ENCODE measurements at regions not wholly inside any gene's neighbourhood (a gene's known extent, or its start where the extent isn't known, plus 50 kb on each side); places are given as distances from the start of the nearest gene placed in this dataset.
A peak's percentile ranks its signal among the peaks of the same experiment; 100 is the strongest.

DNA sequence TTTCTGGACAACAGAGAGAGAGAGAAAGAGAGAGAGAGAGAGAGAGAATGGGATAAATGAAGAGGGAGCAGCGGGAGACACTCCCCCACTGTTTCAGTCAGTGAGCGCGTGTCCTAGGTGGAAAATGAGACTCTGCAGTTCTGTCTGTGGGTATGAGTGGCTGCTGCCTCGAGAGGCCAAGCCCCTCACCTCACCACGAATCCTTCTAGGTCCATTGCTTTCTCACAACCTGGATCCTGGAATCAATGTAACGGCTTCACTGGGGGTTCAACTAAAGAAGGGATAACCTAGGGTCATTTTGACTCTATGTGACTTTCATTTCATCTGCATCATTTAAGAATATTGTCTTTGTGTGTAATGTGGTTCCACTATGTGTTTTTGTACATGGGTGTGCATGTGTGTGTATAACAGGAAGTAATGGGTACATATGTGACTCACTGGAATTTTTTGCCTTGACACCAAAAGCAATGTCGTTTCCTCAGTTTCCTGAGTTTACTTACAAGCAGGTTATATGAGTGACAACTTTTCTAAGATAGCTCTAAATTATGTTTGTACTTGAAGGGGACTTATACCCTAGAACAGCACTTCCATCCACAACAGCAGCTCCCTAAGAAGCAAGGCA lies 221.4 kb upstream of the TRIB2 start:
- DNase-seq (ENCODE audit: low read depth): no peak

DNA sequence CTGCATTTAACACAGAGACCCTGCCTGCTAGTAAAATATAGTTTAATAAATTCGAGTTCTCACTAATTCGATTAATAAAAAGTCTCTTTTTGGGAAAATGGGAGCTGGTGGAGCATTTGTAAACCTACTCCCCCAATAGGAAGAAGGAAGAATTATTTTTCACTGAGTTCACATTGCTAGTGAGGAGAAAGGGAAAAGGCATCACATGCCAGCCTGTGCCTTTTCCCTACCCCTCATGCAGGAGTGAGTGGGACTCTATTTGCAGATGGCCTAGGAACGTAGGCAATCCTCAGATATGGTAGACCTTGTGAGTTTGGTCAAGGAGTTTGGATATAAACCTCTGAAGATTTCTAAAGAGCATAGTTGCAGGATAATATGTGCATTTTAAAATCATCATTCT lies 218.4 kb upstream of the TRIB2 start:
- no peak for DNase-seq (ENCODE audit: low read depth)

DNA sequence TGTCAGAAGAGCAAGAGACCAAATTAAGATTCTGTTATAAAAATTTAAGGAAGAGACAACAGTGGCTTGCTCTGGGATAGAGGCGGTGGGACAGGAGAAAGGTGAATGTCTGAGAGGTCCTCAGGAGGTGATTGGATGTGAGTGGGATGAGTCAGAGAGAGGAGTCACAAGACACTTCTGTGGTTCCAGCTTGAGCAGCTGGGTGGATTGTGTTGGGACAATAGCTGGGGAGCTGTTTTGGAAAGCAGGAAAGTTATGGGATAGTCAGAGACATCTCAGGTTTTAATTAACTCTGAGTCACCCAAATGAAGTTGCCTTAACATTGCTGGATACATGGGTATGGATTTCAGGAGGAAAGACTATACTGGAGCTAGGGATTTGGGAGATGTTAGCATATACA lies 218.0 kb upstream of the TRIB2 start:
- peak; percentile 81 for DNase-seq (ENCODE audit: low read depth)

DNA sequence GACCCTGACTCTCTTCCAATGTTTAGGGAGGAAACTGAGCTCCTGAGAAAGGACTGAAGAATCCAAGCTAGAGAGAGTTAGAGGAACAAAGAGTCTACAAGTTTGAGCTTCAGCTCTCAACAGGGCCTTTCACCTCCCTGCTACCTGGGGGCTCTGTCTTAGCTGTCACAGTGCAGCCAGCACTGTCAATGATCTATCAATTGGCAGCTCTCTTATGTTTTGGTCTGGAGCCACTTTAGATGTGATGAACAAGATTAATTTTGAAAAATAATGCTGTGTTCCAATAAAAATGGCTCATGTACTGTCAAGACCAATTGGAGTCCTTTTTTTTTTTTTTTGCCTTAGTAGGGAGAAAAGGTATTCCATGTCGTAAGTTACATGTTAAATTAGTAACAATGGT lies 215.8 kb upstream of the TRIB2 start:
- DNase-seq (ENCODE audit: low read depth): no peak

DNA sequence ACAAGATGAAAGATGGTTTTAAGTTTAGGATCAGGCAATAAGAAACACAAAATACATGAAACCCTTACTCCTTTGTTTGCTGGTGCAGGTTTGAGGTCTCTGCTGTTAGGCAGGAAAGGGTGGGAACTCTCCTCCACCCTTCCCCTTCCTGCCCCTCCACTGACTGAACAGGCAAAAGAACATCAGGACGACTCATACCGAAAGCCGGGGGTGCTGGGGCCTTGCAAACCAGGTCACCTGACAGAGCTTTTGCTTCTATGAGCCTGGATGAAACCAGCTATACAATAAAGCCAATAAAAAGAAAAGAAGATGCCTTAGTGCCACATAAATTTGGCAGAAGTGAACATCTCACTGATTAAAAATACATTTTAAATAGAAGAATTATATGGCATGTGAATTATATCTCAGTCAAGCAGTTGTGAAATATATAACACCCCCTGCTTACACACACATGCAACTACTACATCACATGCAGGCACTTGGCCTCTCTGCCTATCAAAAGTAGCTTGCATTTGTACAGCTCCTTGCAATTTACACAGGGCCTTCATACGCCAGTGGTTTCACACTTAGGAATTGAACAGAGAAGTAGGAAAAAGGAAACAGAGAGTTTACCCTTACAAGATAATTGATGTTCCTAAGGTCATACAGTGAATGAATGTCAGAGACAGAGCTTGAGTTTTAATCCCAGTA lies 215.1 kb upstream of the TRIB2 start:
- DNase-seq (ENCODE audit: low read depth): peak; percentile 25

DNA sequence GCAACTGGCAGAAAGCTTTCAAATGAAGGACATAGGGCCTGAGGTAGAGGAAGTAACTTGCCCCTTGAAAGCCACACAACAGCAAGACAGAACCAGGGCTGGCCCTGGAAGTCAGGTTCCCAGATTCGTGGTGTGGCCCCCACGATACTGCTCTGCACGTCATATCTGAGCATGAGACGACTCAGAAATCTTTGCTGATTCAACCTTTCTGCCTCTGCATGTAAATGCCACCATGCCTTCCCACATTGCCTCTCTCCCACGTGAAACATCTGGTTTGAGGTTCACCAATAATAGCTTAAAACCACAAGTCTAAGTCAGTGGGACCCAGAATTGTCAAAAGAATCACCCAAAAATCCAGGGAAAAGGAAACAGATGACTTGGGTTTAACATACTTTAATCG lies 214.0 kb upstream of the TRIB2 start:
- DNase-seq (ENCODE audit: low read depth): peak; percentile 59

DNA sequence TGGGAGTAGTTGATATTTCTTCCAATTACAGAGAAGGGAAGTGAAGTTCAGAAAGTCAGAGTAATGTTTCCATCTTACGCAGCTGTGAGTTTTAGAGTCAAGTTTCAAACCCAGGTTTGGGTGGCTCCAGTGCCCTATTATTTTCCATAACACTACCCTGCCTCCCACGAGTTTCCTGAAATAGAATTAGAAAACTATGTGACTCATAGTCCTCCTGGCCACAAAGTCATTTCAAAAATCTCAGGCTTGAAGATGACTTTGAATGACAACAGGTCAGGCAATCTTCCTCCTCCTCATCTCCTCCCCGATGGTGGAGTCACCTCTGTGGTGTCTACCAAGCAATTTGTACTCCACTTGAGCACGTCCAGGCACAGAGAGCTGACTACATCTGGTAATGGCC lies 212.3 kb upstream of the TRIB2 start:
- peak; percentile 87 for DNase-seq (ENCODE audit: low read depth)

DNA sequence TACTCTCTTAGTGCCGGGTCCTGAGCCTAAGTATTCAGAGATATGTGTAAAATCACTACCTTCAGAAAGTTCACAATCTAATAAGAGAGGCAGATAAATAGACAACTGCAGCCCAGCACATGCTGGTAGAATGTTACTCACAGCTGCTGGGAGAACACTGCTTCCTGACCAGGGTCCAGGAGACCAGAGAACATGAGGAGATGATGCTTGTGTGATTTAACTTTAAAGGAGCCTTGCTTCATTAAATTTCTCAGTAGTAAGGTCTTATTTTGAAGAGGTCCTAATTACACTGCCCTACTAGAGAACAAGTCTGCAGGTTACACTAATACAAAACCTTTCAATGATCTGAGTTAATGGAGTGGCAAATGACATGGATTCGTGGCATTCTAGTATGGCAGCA lies 209.9 kb upstream of the TRIB2 start:
- peak; percentile 68 for DNase-seq (ENCODE audit: low read depth)

DNA sequence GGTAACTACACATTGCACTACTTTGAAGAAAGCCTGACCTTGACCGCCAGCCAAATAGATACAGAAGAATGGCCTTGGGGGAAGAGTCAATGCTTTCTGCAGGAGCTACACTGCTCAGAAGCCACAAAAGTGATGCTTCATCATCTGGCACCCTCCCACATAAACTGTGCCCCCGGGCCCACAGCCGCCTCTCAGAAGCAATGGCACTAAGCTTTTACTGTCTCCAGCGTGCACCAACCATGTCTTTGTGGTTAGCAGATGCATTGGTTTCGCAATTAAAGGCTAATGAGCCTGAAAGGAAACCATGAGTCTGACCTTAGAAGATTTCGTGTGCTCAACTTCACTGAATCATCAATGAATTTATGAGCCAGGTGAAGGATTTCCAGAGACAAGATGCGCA lies 209.4 kb upstream of the TRIB2 start:
- DNase-seq (ENCODE audit: low read depth): peak; percentile 99

DNA sequence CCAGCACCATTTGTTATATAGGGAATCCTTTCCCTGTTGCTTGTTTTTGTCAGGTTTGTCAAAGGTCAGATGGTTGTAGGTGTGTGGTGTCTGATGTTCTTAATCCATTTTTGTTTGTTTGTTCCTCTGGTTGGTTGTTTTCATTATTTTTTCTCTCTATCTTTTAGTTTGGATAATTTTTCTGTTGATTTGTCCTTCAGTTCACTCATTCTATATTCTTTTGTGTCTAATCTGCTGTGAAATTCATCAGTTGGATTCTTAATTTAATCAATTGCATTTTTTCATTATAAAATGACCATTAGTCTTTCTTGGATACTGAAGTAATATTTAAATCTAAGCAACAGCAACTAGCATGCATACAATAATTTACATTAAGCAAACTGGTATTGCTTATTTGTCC lies 206.7 kb upstream of the TRIB2 start:
- DNase-seq (ENCODE audit: low read depth): no peak

DNA sequence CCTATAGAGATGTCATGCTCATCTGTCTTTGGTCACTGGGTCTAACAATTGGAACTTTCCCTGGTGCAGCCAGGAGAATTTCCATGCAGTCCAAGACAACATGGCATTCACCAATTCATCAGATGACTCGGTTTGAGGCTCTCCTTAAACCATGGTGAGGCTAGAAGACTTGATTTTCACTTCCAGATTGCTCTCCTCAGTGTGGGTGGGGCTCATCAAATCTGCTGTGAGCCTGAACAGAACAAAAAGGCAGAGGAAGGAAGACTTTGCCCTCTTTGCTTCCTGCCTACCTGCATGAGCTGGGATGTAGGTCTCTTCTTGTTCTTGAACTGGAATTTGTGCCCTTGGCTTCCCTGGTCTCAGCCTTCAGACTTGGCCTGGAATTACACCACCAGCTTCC lies 203.4 kb upstream of the TRIB2 start:
- no peak for DNase-seq (ENCODE audit: low read depth)

DNA sequence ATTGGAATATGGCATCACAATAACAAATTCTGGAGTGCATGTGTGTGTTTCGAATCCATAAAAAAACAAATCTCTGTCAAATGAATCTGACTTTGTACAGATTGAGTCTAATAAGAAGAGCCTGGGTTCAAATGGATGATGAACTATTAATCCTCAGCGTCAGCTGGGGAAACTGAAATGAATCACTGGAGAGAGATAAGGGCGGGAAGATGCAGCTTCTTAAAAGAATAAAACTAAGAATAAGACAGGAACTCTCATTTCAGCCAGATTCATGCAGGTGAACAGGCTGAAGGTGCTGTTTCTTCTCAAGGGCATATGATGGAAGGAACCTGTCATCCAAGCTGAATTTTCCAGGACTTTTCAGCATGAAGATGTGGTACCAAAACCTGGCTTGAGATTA lies 202.6 kb upstream of the TRIB2 start:
- no peak for DNase-seq (ENCODE audit: low read depth)

DNA sequence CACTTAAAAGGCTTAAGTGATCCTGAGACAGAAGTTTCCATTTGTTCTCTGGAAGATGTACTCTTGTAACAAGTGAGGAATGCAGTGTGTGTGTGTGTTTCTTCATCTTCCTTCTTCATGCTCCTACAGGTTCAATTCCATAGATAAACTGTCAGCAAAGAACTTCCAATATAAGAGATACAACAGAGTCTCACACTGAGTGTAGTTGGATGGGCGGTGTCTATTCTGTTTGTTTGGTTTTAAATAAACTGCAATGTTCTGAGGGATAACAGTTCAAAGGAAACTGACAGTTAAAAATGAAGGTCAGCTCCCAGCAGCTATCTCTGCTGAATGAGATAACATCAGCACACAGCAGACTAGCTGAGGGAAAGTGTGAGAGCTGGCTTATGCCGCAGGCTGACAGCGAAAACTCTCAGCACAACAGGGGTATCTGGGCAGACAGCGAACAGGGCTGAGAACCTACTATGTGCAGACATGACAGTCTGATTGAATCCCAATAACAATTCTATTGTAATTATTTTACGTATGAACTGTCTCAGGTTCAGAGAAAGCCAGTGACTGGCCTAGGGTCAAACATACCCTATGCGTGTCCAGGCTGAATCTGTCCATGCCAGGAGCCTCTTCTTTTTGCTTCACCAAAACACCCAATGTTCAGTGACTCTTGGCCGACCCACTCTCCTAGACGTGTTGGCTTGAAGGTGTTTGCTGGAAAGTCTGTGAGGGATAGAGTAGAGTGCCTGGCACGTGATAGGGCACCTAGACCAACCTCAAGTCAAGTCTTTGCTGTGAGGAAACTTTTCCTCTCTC lies 201.9 kb upstream of the TRIB2 start:
- no peak for DNase-seq (ENCODE audit: low read depth)

DNA sequence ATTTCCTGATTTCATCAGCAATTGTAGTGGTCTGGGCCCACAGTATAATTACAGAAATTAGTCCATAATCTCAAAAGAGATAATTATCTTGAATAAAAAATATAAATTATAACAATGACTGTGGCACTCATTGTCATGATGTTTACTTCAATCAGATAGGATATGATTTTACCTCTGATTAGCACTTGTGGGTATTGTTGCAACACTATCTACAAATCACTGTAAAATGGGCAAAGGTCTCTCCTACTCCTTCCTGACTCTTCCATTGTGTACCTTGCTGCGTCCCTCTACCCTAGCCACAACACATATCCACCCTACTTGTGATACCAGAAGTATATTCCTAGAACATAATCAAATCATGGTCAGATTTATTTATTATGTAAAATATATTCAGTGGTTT lies 200.9 kb upstream of the TRIB2 start:
- no peak for DNase-seq (ENCODE audit: low read depth)

DNA sequence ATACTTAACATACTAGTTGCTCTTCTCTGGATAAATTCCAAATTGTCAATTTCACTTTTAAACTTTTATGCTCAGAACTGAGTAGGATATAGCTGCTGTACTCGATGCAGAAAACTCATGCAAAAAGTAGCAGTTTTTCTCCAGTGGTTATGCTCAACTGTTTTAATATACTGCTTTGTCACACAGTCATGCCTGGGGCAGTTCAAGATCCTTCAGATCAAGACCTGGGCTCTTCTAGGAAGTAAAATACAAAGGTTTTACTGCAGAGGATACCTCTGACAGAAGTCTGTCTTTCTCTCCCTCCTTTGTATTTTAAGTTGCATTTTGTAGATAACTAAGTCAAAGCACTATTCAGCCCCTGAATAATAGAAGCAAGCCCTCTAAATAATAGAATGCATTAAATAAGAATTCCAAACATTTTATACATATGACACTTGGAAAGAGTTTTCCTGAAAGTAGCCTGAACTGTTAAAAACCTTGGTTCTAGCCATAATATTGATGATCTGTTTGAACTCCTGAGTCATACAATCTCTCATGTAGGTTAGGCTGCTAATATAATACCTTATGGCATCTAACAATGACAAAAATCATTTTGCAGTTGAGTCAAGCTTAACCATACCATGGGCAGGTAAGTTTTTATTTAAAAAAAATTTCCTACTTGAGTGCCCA lies 183.3 kb upstream of the TRIB2 start:
- DNase-seq (ENCODE audit: low read depth): peak; percentile 68

DNA sequence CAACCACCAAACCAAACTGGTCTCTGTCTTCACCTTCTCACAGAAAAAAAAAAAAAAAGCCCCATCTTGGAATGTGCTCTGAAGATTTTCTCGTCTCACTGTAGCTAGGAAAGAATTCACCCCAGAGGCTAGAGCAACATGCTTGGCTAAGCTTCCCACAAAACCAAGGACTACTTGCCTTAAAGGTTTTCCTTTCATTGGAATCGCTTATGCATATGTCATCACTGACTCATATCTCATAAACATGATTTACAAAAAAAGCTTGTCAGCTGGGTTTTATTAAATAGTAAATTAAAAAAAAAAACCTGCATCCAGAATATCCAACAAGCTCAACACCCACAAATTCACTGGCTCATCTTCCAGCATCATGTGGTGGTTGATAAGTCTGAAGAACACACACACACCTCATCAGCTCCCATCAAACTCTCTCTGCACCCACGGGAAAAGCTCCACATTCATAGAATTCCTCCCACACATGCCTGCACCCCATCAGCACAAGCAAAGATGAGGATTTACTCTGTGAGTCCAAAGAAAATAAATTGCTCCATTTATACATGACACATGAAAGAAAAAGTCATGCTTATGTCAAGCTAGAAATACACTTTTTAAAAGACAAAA lies 182.0 kb upstream of the TRIB2 start:
- peak; percentile 97 for DNase-seq (ENCODE audit: low read depth)

DNA sequence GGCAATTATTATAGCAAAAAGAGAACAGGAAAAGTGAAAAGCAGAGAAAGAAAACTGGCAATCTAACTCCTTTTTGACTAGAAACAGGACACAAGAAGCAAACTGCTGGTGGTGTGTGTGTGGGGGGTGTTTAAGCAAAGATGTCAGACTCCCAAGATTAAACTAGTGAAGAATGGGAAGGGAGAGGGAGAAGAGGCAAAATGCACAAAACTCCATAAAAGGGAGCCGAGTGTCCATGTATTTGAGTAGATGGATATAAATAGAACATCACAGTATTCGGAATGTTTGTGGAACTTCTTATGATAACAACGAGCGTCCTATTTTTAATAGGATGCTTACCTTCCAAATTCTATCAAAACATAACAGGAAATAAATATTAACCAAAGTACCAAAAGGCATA lies 179.8 kb upstream of the TRIB2 start:
- no peak for DNase-seq (ENCODE audit: low read depth)

DNA sequence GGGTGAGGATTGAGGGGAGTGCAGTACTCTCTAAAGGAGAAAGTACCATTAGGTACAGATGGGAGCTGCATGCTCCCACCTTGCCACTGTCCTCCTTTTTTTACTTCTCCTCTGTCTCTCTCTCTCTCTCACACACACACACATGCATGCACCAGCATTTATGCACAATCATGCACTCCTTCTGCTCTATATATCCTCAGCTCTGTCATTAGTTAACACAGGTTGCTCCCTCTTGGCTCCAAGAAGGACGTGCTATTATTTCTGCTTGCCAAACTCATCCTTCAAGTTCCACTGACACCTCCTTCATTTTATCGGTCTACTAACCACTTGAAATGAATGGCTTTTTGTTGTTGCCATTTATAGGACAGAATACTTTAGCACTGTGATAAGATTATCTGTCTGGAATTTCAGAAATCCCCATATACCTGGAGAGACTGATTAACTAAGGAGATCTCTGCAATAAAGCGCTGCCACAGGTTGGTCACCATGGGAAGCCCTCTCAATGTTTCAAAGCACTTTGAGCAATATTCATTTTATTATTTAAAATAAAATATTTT lies 178.5 kb upstream of the TRIB2 start:
- DNase-seq (ENCODE audit: low read depth): no peak

DNA sequence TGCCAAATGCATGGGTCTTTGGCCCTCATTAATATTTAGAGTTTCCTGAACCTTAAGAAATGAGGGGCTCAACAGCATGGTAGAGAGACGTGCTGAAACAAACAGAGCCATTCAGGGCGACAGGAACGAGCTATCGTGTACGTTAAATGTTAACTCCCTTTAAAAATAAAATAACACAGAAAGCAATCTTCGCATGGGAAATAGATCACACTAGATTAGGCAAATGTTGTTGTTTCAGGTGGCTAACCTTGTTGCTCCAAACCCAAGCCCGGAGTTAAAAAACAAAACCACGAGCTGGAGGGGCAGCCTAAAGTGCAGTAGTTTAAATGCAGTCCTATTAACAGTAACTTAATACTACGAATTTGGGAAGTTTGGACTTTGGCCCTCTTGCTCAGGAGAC lies 177.4 kb upstream of the TRIB2 start:
- DNase-seq (ENCODE audit: low read depth): no peak

DNA sequence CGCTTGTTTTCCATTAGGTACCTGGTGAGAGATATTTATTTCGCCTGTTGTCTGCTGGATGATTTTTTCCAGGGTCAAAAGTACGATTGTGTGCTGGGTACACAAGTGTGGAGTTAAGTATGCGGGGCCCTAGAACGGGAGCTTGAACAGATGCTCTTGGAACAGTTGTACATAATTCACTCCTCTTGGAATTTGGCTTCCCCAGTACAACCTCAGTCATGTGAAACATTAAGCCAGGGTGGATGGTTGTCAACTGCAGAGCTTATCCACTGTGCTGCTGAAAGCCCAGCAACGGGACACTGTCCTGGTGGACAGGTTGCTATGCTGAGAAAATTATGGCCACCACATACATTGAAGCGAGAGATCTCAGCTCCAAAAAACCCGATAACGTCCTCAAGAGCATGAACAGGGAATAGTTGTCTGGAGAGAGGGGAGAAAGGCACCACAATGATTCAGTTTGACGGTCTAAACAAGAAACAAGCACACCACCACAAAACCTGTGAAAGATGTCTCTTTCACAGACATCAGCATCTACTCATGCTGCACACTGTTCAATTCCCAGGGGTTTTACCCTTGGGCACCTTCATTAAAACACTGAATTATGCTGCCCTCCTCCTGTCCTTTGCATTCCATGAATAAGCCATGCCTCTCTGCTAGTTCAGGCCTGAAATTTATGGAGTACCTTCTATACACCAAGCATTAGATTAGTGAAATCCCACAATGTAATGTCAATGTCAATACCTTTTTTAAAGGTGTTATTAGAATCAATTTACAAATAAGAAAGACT lies 176.8 kb upstream of the TRIB2 start:
- no peak for DNase-seq (ENCODE audit: low read depth)

Measured in M059J (cell line).